ENCODE measurements at regions not wholly inside any gene's neighbourhood (a gene's known extent, or its start where the extent isn't known, plus 50 kb on each side); places are given as distances from the start of the nearest gene placed in this dataset.

DNA sequence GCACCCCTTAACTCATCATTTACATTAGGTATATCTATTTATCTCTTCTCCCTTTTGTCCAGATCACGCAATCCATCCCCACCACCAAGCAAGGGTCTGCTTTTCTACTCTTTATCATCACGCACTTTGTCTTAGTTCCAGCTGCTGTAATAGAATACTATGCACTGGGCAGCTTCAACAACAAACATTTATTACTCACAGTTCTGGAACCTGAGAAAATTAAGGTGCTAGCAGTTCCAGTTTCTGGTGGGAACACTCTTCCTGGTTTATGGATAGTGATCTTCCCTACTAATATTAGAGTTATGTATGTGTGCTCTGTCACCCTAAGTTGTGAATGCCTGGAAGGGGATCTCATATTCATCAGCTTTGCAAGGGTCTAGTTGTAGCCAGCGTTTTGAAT is 687.0 kb downstream of the NTRK3 start:
- TF ChIP-seq EZH2 (IDR thresholded peaks at IDR 0.05) (no peak), POLR2AphosphoS5 (IDR thresholded peaks at IDR 0.05; ENCODE audit: borderline replicate concordance, low read depth, low read length) (no peak)
